IPS-NIHi7 (cell line): ENCODE measurements at regions not wholly inside any gene's neighbourhood (a gene's known extent, or its start where the extent isn't known, plus 50 kb on each side); places are given as distances from the start of the nearest gene placed in this dataset.
"Not testable (repeated sequence)": the region's sequence is repeated elsewhere in the genome, so short reads cannot be mapped to it uniquely, and the experiment has no call there.

Experiments
- DNase-seq: peaks from one replicate; pipeline ENCODE4 v3.0.0; 2012; ENCODE audit warnings: mixed read lengths; ENCODE audit errors: extremely low spot score

GRCh38 chr5:1987471-1987870 lies 104.7 kb upstream of the IRX4 start:
- no peak for DNase-seq

GRCh38 chr5:1985781-1986180 lies 103.1 kb upstream of the IRX4 start:
- no peak for DNase-seq

GRCh38 chr5:1983919-1984695 lies 101.4 kb upstream of the IRX4 start:
- DNase-seq, result no peak

- DNase-seq, result no peak
These were observed 100.7 kb upstream of the IRX4 start for GRCh38 chr5:1983401-1983800.

GRCh38 chr5:1982561-1982960 lies 99.8 kb upstream of the IRX4 start:
- not testable (repeated sequence) for DNase-seq

- no peak for DNase-seq
These were observed 93.4 kb upstream of the IRX4 start for GRCh38 chr5:1975898-1976765.

GRCh38 chr5:1975406-1975715 lies 92.6 kb upstream of the IRX4 start:
- no peak for DNase-seq

GRCh38 chr5:1974501-1975405 lies 92.0 kb upstream of the IRX4 start:
- DNase-seq, result no peak

- no peak for DNase-seq
These were observed 91.4 kb upstream of the IRX4 start for GRCh38 chr5:1974081-1974480.

- no peak for DNase-seq
These were observed 90.8 kb upstream of the IRX4 start for GRCh38 chr5:1973391-1974013.

- DNase-seq, result no peak
These were observed 89.2 kb upstream of the IRX4 start for GRCh38 chr5:1971944-1972343.

GRCh38 chr5:1967736-1968135 lies 85.0 kb upstream of the IRX4 start:
- no peak for DNase-seq

GRCh38 chr5:1966461-1966860 lies 83.7 kb upstream of the IRX4 start:
- DNase-seq, result no peak

- no peak for DNase-seq
These were observed 83.2 kb upstream of the IRX4 start for GRCh38 chr5:1965925-1966324.

- no peak for DNase-seq
These were observed 81.3 kb upstream of the IRX4 start for GRCh38 chr5:1963941-1964451.

- DNase-seq, result no peak
These were observed 80.6 kb upstream of the IRX4 start for GRCh38 chr5:1963358-1963757.

GRCh38 chr5:1962619-1963355 lies 80.1 kb upstream of the IRX4 start:
- no peak for DNase-seq

- no peak for DNase-seq
These were observed 79.3 kb upstream of the IRX4 start for GRCh38 chr5:1961952-1962595.

- DNase-seq, result no peak
These were observed 78.7 kb upstream of the IRX4 start for GRCh38 chr5:1961304-1961946.
